ENCODE measurements at regions not wholly inside any gene's neighbourhood (a gene's known extent, or its start where the extent isn't known, plus 50 kb on each side); places are given as distances from the start of the nearest gene placed in this dataset.

- Histone ChIP-seq H3K9me3 (no peaks in the 10 kb centered on the region), H3K4me1 (no peaks in the 10 kb centered on the region), H3K27me3 (no peaks in the 10 kb centered on the region), H3K4me3 (no peak overlapping the region), H3K27ac (no peak overlapping the region), H3K36me3 (no peaks in the 10 kb centered on the region)
- 83 to 87% methylated on average over 6 of the region's 6 CpGs for WGBS, 2 donors
- TF ChIP-seq EP300 (IDR thresholded peaks at IDR 0.05): no peak
- no peak for TF ChIP-seq POLR2AphosphoS5 (IDR thresholded peaks at IDR 0.05)
- TF ChIP-seq POLR2A (IDR thresholded peaks at IDR 0.05): no peak
- no peak for TF ChIP-seq CTCF (IDR thresholded peaks at IDR 0.05)
- DNase-seq (no peak), ATAC-seq (ENCODE audit: low FRiP score in 2 of 2) (no peak)
These were observed 118.7 kb upstream of the PUM3 start for GRCh38 chr9:2962471-2963172.

GRCh38 chr9:2958219-2958618 is 114.3 kb upstream of the PUM3 start:
- 81 to 85% methylated on average over 2 of the region's 2 CpGs for WGBS, 2 donors
- no peak for ATAC-seq (ENCODE audit: low FRiP score in 2 of 2)

GRCh38 chr9:2957656-2958200 is 113.8 kb upstream of the PUM3 start:
- no peak for ATAC-seq (ENCODE audit: low FRiP score in 2 of 2)
- H3K4me1 ChIP-seq: no peaks in the 10 kb centered on the region
- TF ChIP-seq EP300 (IDR thresholded peaks at IDR 0.05) (no peak), POLR2A (IDR thresholded peaks at IDR 0.05) (no peak), CTCF (IDR thresholded peaks at IDR 0.05) (no peak), POLR2AphosphoS5 (IDR thresholded peaks at IDR 0.05) (no peak)
- H3K4me3 ChIP-seq: no peak overlapping the region
- 60 to 61% methylated on average over 6 of the region's 6 CpGs for WGBS, 2 donors
- no peaks in the 10 kb centered on the region for H3K9me3 ChIP-seq
- no peaks in the 10 kb centered on the region for H3K27me3 ChIP-seq
- no peak for DNase-seq
- no peaks in the 10 kb centered on the region for H3K36me3 ChIP-seq
- no peak overlapping the region for H3K27ac ChIP-seq

More at GRCh38 chr9:2958219-2958618, 114.3 kb upstream of the PUM3 start:
- Histone ChIP-seq H3K36me3 (no peaks in the 10 kb centered on the region), H3K4me3 (no peak overlapping the region), H3K9me3 (no peaks in the 10 kb centered on the region), H3K4me1 (no peaks in the 10 kb centered on the region), H3K27ac (no peak overlapping the region), H3K27me3 (no peaks in the 10 kb centered on the region)
- TF ChIP-seq POLR2A (IDR thresholded peaks at IDR 0.05) (no peak), CTCF (IDR thresholded peaks at IDR 0.05) (no peak), EP300 (IDR thresholded peaks at IDR 0.05) (no peak), POLR2AphosphoS5 (IDR thresholded peaks at IDR 0.05) (no peak)
- DNase-seq: no peak

GRCh38 chr9:2955575-2955974 is 111.7 kb upstream of the PUM3 start:
- TF ChIP-seq POLR2A (IDR thresholded peaks at IDR 0.05) (no peak), EP300 (IDR thresholded peaks at IDR 0.05) (no peak), CTCF (IDR thresholded peaks at IDR 0.05) (no peak), POLR2AphosphoS5 (IDR thresholded peaks at IDR 0.05) (no peak)
- Histone ChIP-seq H3K9me3 (no peaks in the 10 kb centered on the region), H3K36me3 (no peaks in the 10 kb centered on the region), H3K27ac (no peak overlapping the region), H3K27me3 (no peaks in the 10 kb centered on the region), H3K4me1 (no peaks in the 10 kb centered on the region), H3K4me3 (no peak overlapping the region)
- DNase-seq (no peak), ATAC-seq (ENCODE audit: low FRiP score in 2 of 2) (no peak)
- WGBS, 2 donors: 39 to 54% methylated on average over 2 of the region's 2 CpGs

- DNase-seq (no peak), ATAC-seq (ENCODE audit: low FRiP score in 2 of 2) (no peak)
- H3K4me3 ChIP-seq: no peak overlapping the region
- no peaks in the 10 kb centered on the region for H3K4me1 ChIP-seq
- H3K27ac ChIP-seq: no peak overlapping the region
- 86 to 95% methylated on average over 1 of the region's 1 CpG for WGBS, 2 donors
- no peak for TF ChIP-seq EP300 (IDR thresholded peaks at IDR 0.05)
- no peak for TF ChIP-seq CTCF (IDR thresholded peaks at IDR 0.05)
- no peak for TF ChIP-seq POLR2A (IDR thresholded peaks at IDR 0.05)
- no peak for TF ChIP-seq POLR2AphosphoS5 (IDR thresholded peaks at IDR 0.05)
- H3K36me3 ChIP-seq: no peaks in the 10 kb centered on the region
- no peaks in the 10 kb centered on the region for H3K27me3 ChIP-seq
- no peaks in the 10 kb centered on the region for H3K9me3 ChIP-seq
These were observed 95.5 kb upstream of the PUM3 start for GRCh38 chr9:2939368-2939767.
